HCT116 (cell line): ENCODE measurements at regions not wholly inside any gene's neighbourhood (a gene's known extent, or its start where the extent isn't known, plus 50 kb on each side); places are given as distances from the start of the nearest gene placed in this dataset.

Experiments used
- ATAC-seq: fragments of 200-7000 bp; cut with Tn5 transposase; 2 replicates; pipeline ENCODE4 v1.9.1; 2020; ENCODE audit warnings: mild to moderate bottlenecking, moderate library complexity
- BruUV-seq: library from RNA; stranded (reverse); fragments of 400-500 nt; replicated peaks from 2 replicates; lab custom pipeline; 2021; lab: Mats Ljungman, UMichigan
- CTCF ChIA-PET: fragments of 300-600 bp; sonication (Branson Sonifier 250); formaldehyde crosslinking; loops from one replicate; lab custom pipeline; 2021; ENCODE audit warnings: antibody characterized with exemption; lab: Charles Lee
- POLR2A ChIA-PET: fragments of 300-600, 350-600 bp; sonication (Branson Sonifier 250); formaldehyde crosslinking; loops from one replicate; lab custom pipeline; 2021; ENCODE audit warnings: antibody characterized with exemption; lab: Charles Lee
- RAD21 ChIA-PET, 2 experiments: fragments of 300-600 bp; sonication (Branson Sonifier 250); formaldehyde crosslinking; loops; one replicate each; lab custom pipeline; 2023; ENCODE audit warnings: low total read pairs in 2 of 2; ENCODE audit not compliant: uncharacterized antibody in 2 of 2, unreplicated experiment in 2 of 2, low non-redundant PET in 1 of 2; lab: Charles Lee
- DNase-seq: peaks from one replicate; pipeline ENCODE4 v3.0.0-alpha.2; 2010; ENCODE audit warnings: low read depth, low spot score
- H2AFZ ChIP-seq: fragments of 200-600 bp; shearing (Covaris generic), sonication (generic); 2 replicates; pipeline ENCODE4 v1.6.1; 2017; ENCODE audit warnings: low read depth, mixed run types, mixed read lengths, antibody characterized with exemption, low read length; ENCODE audit not compliant: poor library complexity, severe bottlenecking
- H3K27ac ChIP-seq: 2 replicates; pipeline ENCODE4 v1.5.1; 2012; ENCODE audit warnings: low read depth, low read length
- H3K27me3 ChIP-seq: fragments of 200-600 bp; sonication (generic); 2 replicates; pipeline ENCODE4 v1.6.1; 2016; ENCODE audit warnings: mixed run types, low read length, mixed read lengths; ENCODE audit not compliant: insufficient read depth
- H3K36me3 ChIP-seq, 2 experiments: fragments of 200-500 bp in 1 of 2; fragments of 200-600 bp in 1 of 2; sonication (Bioruptor generic) in 1 of 2; sonication (generic) in 1 of 2; 2 replicates each; pipeline versions ENCODE4 v1.5.1 to v1.6.1; 2014 to 2016; ENCODE audit warnings: low read length in 2 of 2, inconsistent platforms in 1 of 2, mixed read lengths in 1 of 2, mixed run types in 1 of 2; ENCODE audit not compliant: insufficient read depth in 2 of 2, control insufficient read depth in 1 of 2
- H3K4me1 ChIP-seq, 2 experiments: fragments of 200-600 bp in 1 of 2; sonication (generic) in 1 of 2; 2 replicates each; pipeline versions ENCODE4 v1.5.1 to v1.6.1; 2012 to 2017; ENCODE audit warnings: low read length in 2 of 2, inconsistent platforms in 1 of 2, mild to moderate bottlenecking in 1 of 2, mixed read lengths in 1 of 2, mixed run types in 1 of 2, moderate library complexity in 1 of 2; ENCODE audit not compliant: insufficient read depth in 2 of 2, control insufficient read depth in 1 of 2
- H3K4me2 ChIP-seq: fragments of 200-600 bp; sonication (generic); 2 replicates; pipeline ENCODE4 v1.6.1; 2017; ENCODE audit warnings: mixed run types, low read length, mixed read lengths
- H3K4me3 ChIP-seq, 2 experiments: fragments of 200-600 bp in 1 of 2; sonication (generic) in 1 of 2; replicated peaks in 1 of 2; 2 replicates each; pipeline ENCODE4 v1.5.1; 2011 to 2016; ENCODE audit warnings: low read length in 2 of 2, control low read depth in 1 of 2, low read depth in 1 of 2, mild to moderate bottlenecking in 1 of 2, mixed read lengths in 1 of 2, mixed run types in 1 of 2
- H3K79me2 ChIP-seq: fragments of 200-600 bp; sonication (generic); 2 replicates; pipeline ENCODE4 v1.6.1; 2017; ENCODE audit warnings: mild to moderate bottlenecking, mixed run types, low read length, moderate library complexity, mixed read lengths; ENCODE audit not compliant: insufficient read depth
- H3K9ac ChIP-seq: fragments of 200-600 bp; sonication (generic); 2 replicates; pipeline ENCODE4 v1.6.1; 2016; ENCODE audit warnings: low read length, mixed read lengths
- H3K9me2 ChIP-seq: fragments of 200-600 bp; sonication (generic), shearing (Covaris generic); 2 replicates; pipeline ENCODE4 v1.6.1; 2017; ENCODE audit warnings: mixed run types, mild to moderate bottlenecking, moderate library complexity; ENCODE audit not compliant: insufficient read depth
- H3K9me3 ChIP-seq, 2 experiments: fragments of 200-500 bp in 1 of 2; fragments of 200-600 bp in 1 of 2; sonication (Bioruptor generic) in 1 of 2; sonication (generic) in 1 of 2; 2 replicates each; pipeline ENCODE4 v1.6.1; 2014 to 2017; ENCODE audit warnings: low read length in 2 of 2, mixed read lengths in 2 of 2, inconsistent platforms in 1 of 2, low read depth in 1 of 2, mild to moderate bottlenecking in 1 of 2, mixed run types in 1 of 2, moderate library complexity in 1 of 2; ENCODE audit not compliant: control insufficient read depth in 1 of 2, insufficient read depth in 1 of 2
- H4K20me1 ChIP-seq: fragments of 200-600 bp; sonication (generic), shearing (Covaris generic); 2 replicates; pipeline ENCODE4 v1.6.1; 2017; ENCODE audit warnings: mixed run types, mild to moderate bottlenecking, moderate library complexity; ENCODE audit not compliant: insufficient read depth
- CEBPB ChIP-seq: IDR thresholded peaks from 2 replicates; pipeline ENCODE4 v1.6.1; 2012; ENCODE audit warnings: low read depth
- SRF ChIP-seq: IDR thresholded peaks from 2 replicates; pipeline ENCODE4 v1.6.1; 2012; ENCODE audit warnings: low read depth
- ZFX ChIP-seq: fragments of 450-650 bp; IDR thresholded peaks from 2 replicates; pipeline ENCODE4 v1.6.1; 2017
- intact Hi-C: fragments of 100-400 bp; cut with micrococcal nuclease; formaldehyde crosslinking; loops from 2 replicates; pipeline ENCODE4 v1.10.0; 2022
- TF ChIP-seq, protein P1 (sequence below), 3 experiments: fragments of 200-600 bp in 1 of 3; sonication (generic) in 1 of 3; IDR thresholded peaks in 2 of 3; conservative IDR thresholded peaks in 1 of 3; 2 replicates each; pipeline ENCODE4 v1.5.1; 2012 to 2017; ENCODE audit warnings: low read depth in 2 of 3, low read length in 2 of 3, antibody characterized with exemption in 1 of 3, borderline replicate concordance in 1 of 3, control low read depth in 1 of 3, mild to moderate bottlenecking in 1 of 3, mixed read lengths in 1 of 3, mixed run types in 1 of 3, moderate library complexity in 1 of 3; ENCODE audit not compliant: insufficient read depth in 1 of 3

DNA sequence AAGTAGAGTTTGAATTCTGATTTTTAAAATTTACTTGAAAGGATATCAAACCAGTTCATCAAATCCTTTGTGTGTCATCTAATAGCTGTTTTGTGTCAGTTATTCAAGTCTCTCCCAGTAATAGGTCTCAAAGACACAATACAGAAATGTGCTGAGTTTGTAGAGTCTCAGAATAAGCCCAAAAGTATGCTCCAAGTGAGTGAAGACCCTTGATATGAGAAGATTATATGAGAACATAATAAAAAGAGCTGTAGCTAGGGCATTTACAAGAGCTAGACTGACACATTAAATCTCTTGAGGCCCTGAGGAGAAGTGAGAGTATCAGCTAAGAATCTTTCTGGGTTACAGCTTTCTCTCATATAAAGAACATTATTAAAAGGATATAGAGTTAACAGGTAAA is 721.0 kb upstream of the ARRDC3 start:
- no peak for TF ChIP-seq ZFX
- ATAC-seq (no peak), DNase-seq (no peak)
- intact Hi-C loops: no loop called here
- no peaks in the 10 kb centered on the region for H3K9me3 ChIP-seq
- no TSS peak for BruUV-seq
- no peaks in the 10 kb centered on the region for H3K79me2 ChIP-seq
- H3K27ac ChIP-seq: no peak overlapping the region
- H3K9ac ChIP-seq: no peak overlapping the region
- no peaks in the 10 kb centered on the region for H4K20me1 ChIP-seq
- H3K27me3 ChIP-seq: no peaks in the 10 kb centered on the region
- H3K9me2 ChIP-seq: no peaks in the 10 kb centered on the region
- ChIA-PET CTCF (no interaction called here), RAD21 (no interaction called here), POLR2A (no interaction called here)
- no peak overlapping the region for H3K4me3 ChIP-seq
- H3K4me2 ChIP-seq: no peak overlapping the region
- H2AFZ ChIP-seq: no peak overlapping the region
- no peaks in the 10 kb centered on the region for H3K4me1 ChIP-seq
- H3K36me3 ChIP-seq: no peaks in the 10 kb centered on the region

DNA sequence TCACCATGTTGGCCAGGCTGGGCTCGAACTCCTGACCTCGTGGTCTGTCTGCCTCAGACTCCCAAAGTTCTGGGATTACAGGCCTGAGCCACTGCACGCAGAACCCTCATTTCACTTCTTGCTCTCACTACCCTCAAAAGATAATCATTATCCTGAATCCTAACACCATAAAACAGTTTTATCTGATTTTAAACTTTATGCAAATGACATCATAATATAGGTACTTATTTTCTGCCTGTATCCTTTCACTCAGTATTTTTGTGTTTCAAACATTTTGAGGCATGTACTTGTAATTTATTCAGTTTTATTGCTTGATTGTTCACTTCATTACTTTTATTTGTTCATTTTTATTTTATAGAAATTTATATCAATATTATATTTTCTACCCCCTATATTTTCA is 719.2 kb upstream of the ARRDC3 start:
- intact Hi-C loops: no loop called here
- no peak overlapping the region for H3K4me3 ChIP-seq
- H2AFZ ChIP-seq: no peak overlapping the region
- no peaks in the 10 kb centered on the region for H4K20me1 ChIP-seq
- no peak for ATAC-seq
- TF ChIP-seq, protein P1, sequence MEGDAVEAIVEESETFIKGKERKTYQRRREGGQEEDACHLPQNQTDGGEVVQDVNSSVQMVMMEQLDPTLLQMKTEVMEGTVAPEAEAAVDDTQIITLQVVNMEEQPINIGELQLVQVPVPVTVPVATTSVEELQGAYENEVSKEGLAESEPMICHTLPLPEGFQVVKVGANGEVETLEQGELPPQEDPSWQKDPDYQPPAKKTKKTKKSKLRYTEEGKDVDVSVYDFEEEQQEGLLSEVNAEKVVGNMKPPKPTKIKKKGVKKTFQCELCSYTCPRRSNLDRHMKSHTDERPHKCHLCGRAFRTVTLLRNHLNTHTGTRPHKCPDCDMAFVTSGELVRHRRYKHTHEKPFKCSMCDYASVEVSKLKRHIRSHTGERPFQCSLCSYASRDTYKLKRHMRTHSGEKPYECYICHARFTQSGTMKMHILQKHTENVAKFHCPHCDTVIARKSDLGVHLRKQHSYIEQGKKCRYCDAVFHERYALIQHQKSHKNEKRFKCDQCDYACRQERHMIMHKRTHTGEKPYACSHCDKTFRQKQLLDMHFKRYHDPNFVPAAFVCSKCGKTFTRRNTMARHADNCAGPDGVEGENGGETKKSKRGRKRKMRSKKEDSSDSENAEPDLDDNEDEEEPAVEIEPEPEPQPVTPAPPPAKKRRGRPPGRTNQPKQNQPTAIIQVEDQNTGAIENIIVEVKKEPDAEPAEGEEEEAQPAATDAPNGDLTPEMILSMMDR (IDR thresholded peaks at IDR 0.05 in 2 of 3, conservative IDR thresholded peaks at IDR 0.05 in 1 of 3; ENCODE audit: borderline replicate concordance in 1 of 3, insufficient read depth in 1 of 3, low read depth in 2 of 3, low read length in 2 of 3): no peak
- TF ChIP-seq SRF (no peak), CEBPB (no peak)
- TF ChIP-seq, all 23 proteins: peak for 0
- Histone ChIP-seq H3K79me2 (no peaks in the 10 kb centered on the region), H3K9me3 (no peaks in the 10 kb centered on the region), H3K4me2 (no peak overlapping the region), H3K9me2 (no peaks in the 10 kb centered on the region), H3K27me3 (no peaks in the 10 kb centered on the region), H3K4me1 (no peaks in the 10 kb centered on the region), H3K27ac (no peak overlapping the region), H3K36me3 (no peaks in the 10 kb centered on the region), H3K9ac (no peak overlapping the region)
- BruUV-seq: no TSS peak
- RAD21 ChIA-PET: no interaction called here
- no peak for DNase-seq
- POLR2A ChIA-PET: no interaction called here
- CTCF ChIA-PET: no interaction called here
